ENCODE measurements at regions not wholly inside any gene's neighbourhood (a gene's known extent, or its start where the extent isn't known, plus 50 kb on each side); places are given as distances from the start of the nearest gene placed in this dataset.

GRCh38 chr20:4542270-4542669 lies 144.0 kb upstream of the PRNP start:
- no peak for TF ChIP-seq POU6F1 (CRISPR knock-in tag; IDR thresholded peaks at IDR 0.05; ENCODE audit: borderline replicate concordance, low read depth)
- TF ChIP-seq SNAI2 (CRISPR knock-in tag; IDR thresholded peaks at IDR 0.05) = no peak
- TF ChIP-seq ZNF565 (CRISPR knock-in tag; conservative IDR thresholded peaks at IDR 0.05; ENCODE audit: low read depth) = no peak
- no peak for TF ChIP-seq TCF4 (CRISPR knock-in tag; IDR thresholded peaks at IDR 0.05; ENCODE audit: borderline replicate concordance)
- no peak for TF ChIP-seq PATZ1 (CRISPR knock-in tag; IDR thresholded peaks at IDR 0.05; ENCODE audit: borderline replicate concordance)
- TF ChIP-seq GLIS3 (CRISPR knock-in tag; IDR thresholded peaks at IDR 0.05) = no peak
- no peak for TF ChIP-seq ZFP30 (CRISPR knock-in tag; IDR thresholded peaks at IDR 0.05)
- no peak for TF ChIP-seq CREB5 (CRISPR knock-in tag; IDR thresholded peaks at IDR 0.05; ENCODE audit: low read depth)
- TF ChIP-seq ZNF8 (CRISPR knock-in tag; IDR thresholded peaks at IDR 0.05) = no peak
- no peak for TF ChIP-seq CSRNP3 (CRISPR knock-in tag; IDR thresholded peaks at IDR 0.05)
